ENCODE measurements at regions not wholly inside any gene's neighbourhood (a gene's known extent, or its start where the extent isn't known, plus 50 kb on each side); places are given as distances from the start of the nearest gene placed in this dataset.

GRCh38 chr15:96678386-96678785 lies 347.9 kb downstream of the NR2F2 start:
- TF ChIP-seq CTCF (IDR thresholded peaks at IDR 0.05; ENCODE audit: control insufficient read depth, insufficient read depth, low read depth, low read length, missing control alignments), result no peak
- DNase-seq (ENCODE audit: low read depth), result no peak
- no peak overlapping the region for H3K4me3 ChIP-seq (ENCODE audit: control insufficient read depth, low read depth, low read length)

GRCh38 chr15:96687388-96688107 lies 357.0 kb downstream of the NR2F2 start:
- H3K4me3 ChIP-seq (ENCODE audit: control insufficient read depth, low read depth, low read length), result no peak overlapping the region
- no peak for DNase-seq (ENCODE audit: low read depth)
- TF ChIP-seq CTCF (IDR thresholded peaks at IDR 0.05; ENCODE audit: control insufficient read depth, insufficient read depth, low read depth, low read length, missing control alignments), result no peak

GRCh38 chr15:96690733-96691132 lies 360.2 kb downstream of the NR2F2 start:
- no peak overlapping the region for H3K4me3 ChIP-seq (ENCODE audit: control insufficient read depth, low read depth, low read length)
- no peak for DNase-seq (ENCODE audit: low read depth)
- TF ChIP-seq CTCF (IDR thresholded peaks at IDR 0.05; ENCODE audit: control insufficient read depth, insufficient read depth, low read depth, low read length, missing control alignments), result no peak

- no peak overlapping the region for H3K4me3 ChIP-seq (ENCODE audit: control insufficient read depth, low read depth, low read length)
- DNase-seq (ENCODE audit: low read depth), result no peak
- TF ChIP-seq CTCF (IDR thresholded peaks at IDR 0.05; ENCODE audit: control insufficient read depth, insufficient read depth, low read depth, low read length, missing control alignments), result no peak
Observed at GRCh38 chr15:96692826-96693225, 362.3 kb downstream of the NR2F2 start.

- no peak overlapping the region for H3K4me3 ChIP-seq (ENCODE audit: control insufficient read depth, low read depth, low read length)
- no peak for TF ChIP-seq CTCF (IDR thresholded peaks at IDR 0.05; ENCODE audit: control insufficient read depth, insufficient read depth, low read depth, low read length, missing control alignments)
- DNase-seq (ENCODE audit: low read depth), result no peak
Observed at GRCh38 chr15:96693515-96693914, 363.0 kb downstream of the NR2F2 start.

- DNase-seq (ENCODE audit: low read depth), result no peak
- TF ChIP-seq CTCF (IDR thresholded peaks at IDR 0.05; ENCODE audit: control insufficient read depth, insufficient read depth, low read depth, low read length, missing control alignments), result no peak
- H3K4me3 ChIP-seq (ENCODE audit: control insufficient read depth, low read depth, low read length), result no peak overlapping the region
Observed at GRCh38 chr15:96693990-96694517, 363.6 kb downstream of the NR2F2 start.

Measured in AG09309 (cell line).